GM18873 (cell line): ENCODE measurements at regions not wholly inside any gene's neighbourhood (a gene's known extent, or its start where the extent isn't known, plus 50 kb on each side); places are given as distances from the start of the nearest gene placed in this dataset.

Experiments used
- ATAC-seq: cut with Tn5 transposase; IDR thresholded peaks from one replicate; pipeline ENCODE4 v1.9.1; 2021; ENCODE audit warnings: mild to moderate bottlenecking, moderate library complexity, moderate number of reproducible peaks; ENCODE audit not compliant: unreplicated experiment, low FRiP score

DNA sequence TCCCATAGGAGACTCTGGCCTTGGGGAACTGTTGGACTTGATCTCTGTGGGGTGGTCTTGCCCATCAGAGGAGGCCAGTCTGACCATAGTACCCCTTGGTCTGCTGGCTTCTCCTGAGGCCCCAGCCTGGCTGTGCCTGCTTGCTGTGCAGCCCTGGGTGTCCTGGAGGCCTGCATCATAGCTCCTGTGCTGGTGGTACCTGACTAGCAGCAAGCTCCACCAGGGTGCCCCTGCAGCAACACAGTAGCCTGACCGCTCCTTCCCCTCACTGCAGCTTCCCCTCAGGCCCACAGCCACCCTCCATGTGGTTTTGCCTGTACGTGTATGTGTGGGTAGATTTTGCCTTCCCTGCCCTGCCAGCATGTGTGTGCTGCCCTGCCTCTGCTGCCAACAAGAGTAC lies 85.6 kb upstream of the TTC14 start:
- ATAC-seq: no peak

DNA sequence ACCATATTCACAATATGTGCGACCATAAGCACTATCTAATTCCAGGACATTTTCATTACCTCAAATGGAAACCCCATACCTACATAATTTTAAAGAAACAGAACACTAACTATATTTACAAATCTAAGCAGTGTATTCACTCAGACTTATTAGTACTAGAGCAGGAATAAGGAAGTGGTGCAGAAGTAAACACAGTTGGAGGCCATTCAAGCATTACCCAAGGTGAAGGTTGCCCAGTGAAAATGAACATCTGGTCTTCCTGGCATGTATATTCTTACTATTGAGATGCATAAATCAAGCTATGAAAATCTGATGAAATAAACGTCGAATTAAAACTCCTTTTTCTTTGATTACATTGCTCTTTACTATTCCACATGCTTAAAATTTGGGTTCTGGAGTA lies 78.9 kb upstream of the TTC14 start:
- no peak for ATAC-seq

DNA sequence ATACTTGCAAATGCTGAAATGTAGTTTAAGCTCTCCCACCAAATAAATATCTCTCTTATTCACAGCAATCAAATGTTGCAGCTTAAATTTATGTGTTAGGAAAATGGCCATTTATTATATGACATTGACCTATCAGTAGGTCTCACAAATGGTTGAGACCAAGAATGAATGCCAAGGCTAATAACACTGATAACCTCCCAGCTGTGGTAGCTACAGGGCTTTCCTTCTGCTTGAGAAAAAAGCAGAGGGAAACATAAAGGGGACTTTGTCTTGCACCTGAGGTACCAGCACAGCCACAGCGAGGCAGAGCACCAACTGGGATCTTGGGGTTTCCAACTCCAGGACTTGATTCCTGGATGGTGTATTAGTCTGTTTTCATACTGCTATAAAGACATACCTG lies 73.1 kb upstream of the TTC14 start:
- no peak for ATAC-seq

- no peak for ATAC-seq
These were observed 72.2 kb upstream of the TTC14 start for GRCh38 chr3:180529778-180530177.

GRCh38 chr3:180530276-180530675 lies 71.7 kb upstream of the TTC14 start:
- no peak for ATAC-seq

DNA sequence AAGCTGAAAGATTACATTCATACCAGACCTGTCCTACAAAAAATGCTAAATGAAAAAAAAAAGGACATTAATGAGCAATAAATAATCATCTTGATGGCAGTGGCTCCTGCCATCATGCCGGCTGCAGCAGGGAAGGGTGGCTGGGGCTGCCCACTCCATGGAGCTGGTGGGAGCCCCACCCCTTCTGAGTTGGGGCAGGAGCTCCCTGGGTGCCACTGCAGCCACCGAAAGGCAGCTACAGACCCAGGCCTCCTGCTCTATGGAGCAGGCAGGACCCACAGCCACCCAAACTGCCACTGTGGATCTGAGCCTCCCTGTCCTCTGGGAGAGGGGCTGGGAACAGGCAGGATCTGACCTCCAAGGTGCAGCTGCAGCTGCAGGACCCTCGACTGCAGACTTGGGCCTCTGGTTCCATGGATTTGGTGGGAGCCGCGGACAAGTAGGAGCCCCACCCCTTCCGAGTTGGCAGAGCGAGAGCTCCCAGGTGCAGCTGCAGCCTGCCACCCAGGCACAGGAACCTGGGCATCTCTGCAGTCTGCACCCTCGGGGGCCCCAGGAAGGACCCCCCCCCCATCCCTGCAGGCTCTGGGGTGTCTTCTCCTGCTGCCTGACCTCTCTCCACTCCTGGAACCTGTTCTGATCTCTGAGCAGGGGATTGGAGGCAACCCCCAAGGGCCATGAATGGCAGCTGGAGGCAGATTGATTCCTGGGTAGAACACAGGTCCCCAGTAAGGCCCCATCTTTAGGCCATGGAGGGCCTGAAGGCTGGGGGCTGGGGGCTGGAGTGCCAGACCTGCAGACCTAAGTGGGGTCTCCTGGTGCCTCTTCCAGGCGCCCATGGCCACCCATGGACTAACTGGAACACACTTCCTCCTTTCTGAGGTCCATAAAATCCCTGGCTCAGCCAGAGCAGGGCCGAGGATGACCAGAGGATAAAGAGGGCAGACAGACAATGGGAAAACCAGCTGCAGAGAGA lies 70.4 kb upstream of the TTC14 start:
- no peak for ATAC-seq

- ATAC-seq: no peak
These were observed 67.1 kb upstream of the TTC14 start for GRCh38 chr3:180534828-180535227.

DNA sequence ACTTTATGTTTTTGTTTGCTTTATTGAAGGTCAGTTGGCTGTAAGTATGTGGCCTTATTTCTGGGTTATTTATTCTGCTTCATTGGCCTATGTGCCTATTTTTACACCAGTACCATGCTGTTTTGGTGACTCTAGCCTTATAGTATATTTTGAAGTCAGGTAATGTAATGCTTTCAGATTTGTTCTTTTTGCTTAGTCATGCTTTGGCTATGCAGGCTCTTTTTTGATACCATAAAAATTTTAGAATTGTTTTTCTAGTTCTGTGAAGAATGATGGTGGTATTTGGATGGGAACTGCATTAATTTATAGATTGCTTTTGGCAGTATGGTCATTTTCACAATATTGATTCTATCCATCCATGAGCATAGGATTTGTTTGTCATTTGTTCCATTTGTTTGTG lies 63.5 kb upstream of the TTC14 start:
- no peak for ATAC-seq

GRCh38 chr3:180543877-180544276 lies 58.1 kb upstream of the TTC14 start:
- ATAC-seq: no peak

DNA sequence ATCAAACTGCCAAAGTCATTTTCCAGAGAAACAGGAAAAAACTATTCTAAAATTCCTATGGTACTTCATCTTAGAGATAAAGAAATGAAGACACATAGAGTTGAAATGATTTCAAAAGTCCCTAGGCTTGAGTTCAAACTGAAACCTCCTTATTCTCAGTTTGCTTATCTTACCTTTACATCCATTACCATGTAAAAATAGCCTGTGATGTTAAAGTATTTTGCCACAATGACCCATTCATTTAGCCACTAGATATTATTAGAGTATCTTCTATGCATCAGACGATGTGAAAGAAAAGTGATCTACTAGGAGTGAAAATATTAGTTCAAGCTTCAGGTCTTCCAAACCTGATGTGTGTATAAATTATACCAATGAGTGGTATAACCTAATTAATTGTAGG lies 55.1 kb upstream of the TTC14 start:
- no peak for ATAC-seq

GRCh38 chr3:180548050-180548449 lies 53.9 kb upstream of the TTC14 start:
- no peak for ATAC-seq
